Sciatic nerve (tissue), 2 donors: ENCODE measurements at regions not wholly inside any gene's neighbourhood (a gene's known extent, or its start where the extent isn't known, plus 50 kb on each side); places are given as distances from the start of the nearest gene placed in this dataset.
A peak's percentile ranks its signal among the peaks of the same experiment; 100 is the strongest.
"Not testable (repeated sequence)": the region's sequence is repeated elsewhere in the genome, so short reads cannot be mapped to it uniquely, and the experiment has no call there.

Experiments used
- ATAC-seq: fragments of 200-7000 bp; cut with Tn5 transposase; one replicate; pipeline ENCODE4 v1.9.1; 2020; ENCODE audit warnings: mild to moderate bottlenecking, moderate library complexity
- DNase-seq: peaks from one replicate; pipeline ENCODE4 v3.0.0-alpha.2; 2020; ENCODE audit warnings: low spot score
- intact Hi-C: fragments of 100-400 bp; cut with DNase I; formaldehyde crosslinking; loops from one replicate; pipeline ENCODE4 v1.14.2; 2022
- donor health status: DM: no; HTN: no; CAD: no.
- donor health status: DM: no; HTN: no; CAD: no.

DNA sequence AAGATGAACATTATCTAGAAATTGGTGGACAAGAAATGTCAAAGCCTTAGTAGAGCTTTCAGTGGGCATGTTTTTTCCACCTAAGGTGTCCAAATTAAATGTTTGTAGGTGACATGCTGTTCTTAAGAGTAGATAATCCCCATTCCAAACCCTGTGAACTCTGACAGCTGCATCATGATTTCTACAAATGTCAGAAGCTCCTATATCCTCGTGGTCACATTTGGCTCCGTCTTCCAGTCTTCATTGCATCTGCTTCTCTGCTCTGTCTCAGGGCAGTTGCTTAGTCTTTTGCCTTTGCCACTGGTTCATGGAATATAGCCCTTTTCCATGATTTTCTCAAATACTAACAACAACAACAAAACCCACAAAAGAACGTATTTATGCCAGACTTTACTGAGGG, 234.5 kb downstream of the DLEU7 start:
- intact Hi-C loops, result no loop called here
- ATAC-seq (no peak), DNase-seq (no peak)

GRCh38 chr13:50610238-50610637, 233.3 kb downstream of the DLEU7 start:
- DNase-seq, result no peak
- intact Hi-C loops, result no loop called here
- ATAC-seq, result no peak

- intact Hi-C loops, result no loop called here
- DNase-seq (no peak), ATAC-seq (no peak)
These were observed 232.2 kb downstream of the DLEU7 start for GRCh38 chr13:50611117-50611781.

DNA sequence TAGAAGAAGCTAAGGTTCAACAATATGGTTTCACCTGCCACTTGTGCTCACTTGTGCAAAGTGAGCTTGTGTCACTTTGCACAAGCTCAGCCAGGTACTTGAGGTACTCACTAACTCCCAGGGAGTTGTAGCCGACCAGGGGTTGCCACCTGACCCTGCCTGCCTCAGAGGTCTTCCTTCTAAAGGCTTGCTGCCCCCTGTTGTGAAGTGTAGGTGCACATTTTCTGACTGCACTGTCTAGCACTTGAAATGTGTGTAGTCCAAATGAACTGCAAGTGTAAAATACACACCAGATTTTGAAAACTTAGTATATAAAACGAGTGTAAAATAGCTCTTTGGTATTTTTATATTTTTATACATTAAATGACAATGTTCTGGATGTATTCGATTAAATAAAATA, 230.8 kb downstream of the DLEU7 start:
- ATAC-seq (no peak), DNase-seq (no peak)
- intact Hi-C loops, result no loop called here

GRCh38 chr13:50613356-50613831, 230.1 kb downstream of the DLEU7 start:
- ATAC-seq, result no peak
- DNase-seq, result no peak
- intact Hi-C loops, result no loop called here

- DNase-seq (no peak), ATAC-seq (no peak)
- intact Hi-C loops, result no loop called here
These were observed 228.3 kb downstream of the DLEU7 start for GRCh38 chr13:50615234-50615633.

DNA sequence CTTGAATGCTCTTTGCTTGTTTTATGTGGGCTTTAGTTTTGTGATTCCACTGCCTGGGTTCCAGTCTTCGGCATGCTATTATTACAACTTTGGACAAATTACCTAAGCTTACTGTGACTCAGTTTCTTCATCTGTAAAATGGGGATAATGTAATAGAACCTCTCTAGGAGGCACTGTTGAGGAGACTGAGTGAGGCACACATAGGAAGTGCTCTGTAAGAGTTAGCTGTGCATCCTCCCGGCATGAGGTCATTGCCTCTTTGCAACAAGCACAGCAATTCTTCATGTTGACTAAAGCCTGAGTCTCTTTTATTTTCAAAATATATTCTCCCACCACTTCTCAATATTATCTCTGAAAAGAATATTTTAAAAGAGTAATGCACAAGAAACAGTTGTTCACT, 227.4 kb downstream of the DLEU7 start:
- ATAC-seq (no peak), DNase-seq (no peak)
- intact Hi-C loops, result no loop called here

GRCh38 chr13:50617134-50617721, 226.3 kb downstream of the DLEU7 start:
- no peak for DNase-seq
- no peak for ATAC-seq
- intact Hi-C loops, result no loop called here

DNA sequence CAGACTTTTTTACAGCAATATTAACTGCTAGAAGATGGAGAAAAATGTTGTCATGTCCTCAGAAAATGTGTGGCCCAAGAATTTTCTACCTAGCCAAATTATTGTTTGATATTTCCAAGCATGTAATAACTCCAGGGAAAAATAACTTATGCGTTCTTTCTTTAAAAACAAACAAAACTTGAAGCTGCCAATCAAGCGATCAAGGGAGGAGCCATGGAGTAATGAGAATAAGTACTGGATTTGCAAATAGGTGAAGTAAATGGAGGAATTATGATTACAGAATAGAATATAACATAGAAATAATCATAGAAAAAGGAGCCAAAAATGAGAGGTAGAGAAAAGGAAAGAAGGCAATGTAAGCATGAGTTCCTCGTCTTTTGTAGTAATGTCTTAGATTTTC, 225.3 kb downstream of the DLEU7 start:
- ATAC-seq, result no peak
- no peak for DNase-seq
- intact Hi-C loops, result no loop called here

GRCh38 chr13:50626101-50626547, 217.4 kb downstream of the DLEU7 start:
- no peak for ATAC-seq

GRCh38 chr13:50627111-50627510, 216.4 kb downstream of the DLEU7 start:
- intact Hi-C loops, result no loop called here
- no peak for ATAC-seq
- no peak for DNase-seq

More at GRCh38 chr13:50626101-50626547, 217.4 kb downstream of the DLEU7 start:
- intact Hi-C loops, result no loop called here
- DNase-seq, result no peak

GRCh38 chr13:50628512-50628911, 215.0 kb downstream of the DLEU7 start:
- DNase-seq, intact Hi-C loops, ATAC-seq: not testable (repeated sequence)

- ATAC-seq (no peak), DNase-seq (no peak)
- intact Hi-C loops, result no loop called here
These were observed 214.0 kb downstream of the DLEU7 start for GRCh38 chr13:50629497-50629896.

DNA sequence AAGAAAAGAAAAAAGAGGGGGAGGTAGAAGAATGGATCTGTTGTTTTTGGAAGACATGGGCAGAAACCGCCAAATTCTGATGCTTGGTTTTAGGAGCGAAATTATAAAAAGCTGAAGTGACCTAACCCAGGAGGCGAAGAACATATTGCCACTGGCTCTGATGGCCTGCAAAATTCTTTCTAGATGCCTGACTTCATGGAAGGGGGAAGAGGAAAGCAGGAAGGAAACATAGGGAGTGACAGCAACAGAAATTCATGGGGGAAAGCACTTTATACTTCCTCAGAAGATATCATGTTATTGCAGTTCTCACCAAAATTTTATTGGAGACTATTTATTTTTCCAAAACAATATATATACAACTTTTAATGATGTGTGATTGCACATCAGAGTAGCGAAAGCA, 213.5 kb downstream of the DLEU7 start:
- ATAC-seq, result no peak
- intact Hi-C loops, result no loop called here
- DNase-seq, result no peak

DNA sequence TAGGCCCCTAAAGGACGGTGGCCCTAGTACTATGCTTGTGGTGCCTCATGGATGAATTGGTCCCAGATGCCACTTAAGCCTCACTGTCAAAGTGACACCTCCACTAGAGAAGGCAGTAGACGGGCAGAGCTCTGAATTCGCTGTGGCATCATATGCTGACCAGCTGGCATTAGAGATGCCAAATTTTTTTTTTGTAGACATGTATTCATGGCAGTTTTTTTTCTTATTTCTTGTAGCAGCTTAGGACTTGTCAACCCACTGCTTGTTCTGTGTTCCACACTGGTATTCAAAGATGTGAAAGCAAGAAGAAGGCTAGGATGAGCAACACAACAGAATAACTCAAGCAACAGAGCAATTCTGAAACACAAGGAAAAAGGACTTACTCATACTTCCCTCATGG, 212.5 kb downstream of the DLEU7 start:
- DNase-seq, result no peak
- ATAC-seq, result no peak
- intact Hi-C loops, result no loop called here

GRCh38 chr13:50634339-50634738, 209.2 kb downstream of the DLEU7 start:
- no peak for DNase-seq
- ATAC-seq, result no peak
- intact Hi-C loops, result no loop called here

GRCh38 chr13:50635504-50635903, 208.0 kb downstream of the DLEU7 start:
- DNase-seq (no peak), ATAC-seq (peak; percentile 95)
- intact Hi-C loops, result no loop called here

- DNase-seq (no peak), ATAC-seq (peak; percentile 18)
- intact Hi-C loops, result no loop called here
These were observed 207.3 kb downstream of the DLEU7 start for GRCh38 chr13:50636007-50636704.

DNA sequence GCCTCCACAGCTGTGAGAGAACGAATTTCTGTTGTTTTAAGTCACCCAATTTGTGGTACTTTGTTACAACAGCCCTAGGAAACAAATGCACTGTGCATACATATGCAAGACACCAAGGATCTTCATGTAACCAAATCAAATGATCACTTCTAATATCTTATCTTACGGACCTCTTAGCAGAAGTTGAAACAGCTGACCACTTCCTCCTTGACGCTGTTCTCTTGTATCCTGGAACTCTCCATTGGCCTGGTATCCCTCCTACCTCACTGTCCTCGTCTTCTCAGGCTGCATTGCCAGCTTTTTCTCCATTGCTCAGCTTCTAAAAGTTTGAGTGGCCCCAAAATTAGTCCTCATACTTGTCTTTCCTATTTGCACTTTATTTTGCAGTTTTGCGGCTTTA, 200.4 kb downstream of the DLEU7 start:
- DNase-seq (no peak), ATAC-seq (no peak)
- intact Hi-C loops, result no loop called here
